ENCODE measurements at regions not wholly inside any gene's neighbourhood (a gene's known extent, or its start where the extent isn't known, plus 50 kb on each side); places are given as distances from the start of the nearest gene placed in this dataset.

GRCh38 chr11:121899520-121899919 is 216.5 kb downstream of the BLID start:
- DNase-seq, result no peak
- Mint-ChIP-seq H3K4me1 (peaks cover 16% of the 10 kb centered on the region), H3K27ac (no peak overlapping the region), H3K9me3 (ENCODE audit: insufficient read depth) (no peaks in the 10 kb centered on the region), H3K27me3 (peaks cover 10% of the 10 kb centered on the region), H3K4me3 (no peak overlapping the region)
- Histone ChIP-seq H3K4me3 (ENCODE audit: control extremely low read depth in 1 of 5, extremely low read depth in 1 of 5, insufficient read depth in 1 of 5, low read depth in 2 of 5, low read length in 4 of 5) (no peak overlapping the region), H3K27me3 (replicated peaks in 1 of 4; ENCODE audit: control extremely low read depth in 1 of 4, control insufficient read depth in 3 of 4, insufficient read depth in 4 of 4, low read length in 3 of 4) (no peaks in the 10 kb centered on the region), H3K79me2 (ENCODE audit: control insufficient read depth, insufficient read depth, low read length) (no peaks in the 10 kb centered on the region), H4K20me1 (ENCODE audit: control insufficient read depth, insufficient read depth, low read length, poor library complexity, severe bottlenecking) (no peaks in the 10 kb centered on the region), H2AFZ (ENCODE audit: insufficient read depth, low read depth, low read length, poor library complexity, severe bottlenecking) (no peak overlapping the region), H3K4me2 (replicated peaks; ENCODE audit: low read depth, low read length, poor library complexity, severe bottlenecking) (no peak overlapping the region), H3K27ac (ENCODE audit: low read length in 2 of 2) (no peak overlapping the region), H3K9me3 (ENCODE audit: control extremely low read depth in 1 of 3, control insufficient read depth in 2 of 3, insufficient read depth in 1 of 3, low read length in 2 of 3) (no peaks in the 10 kb centered on the region), H3K9ac (ENCODE audit: low read length) (no peak overlapping the region), H3K36me3 (replicated peaks in 1 of 2; ENCODE audit: control extremely low read depth in 1 of 2, control insufficient read depth in 1 of 2, extremely low read depth in 1 of 2, insufficient read depth in 2 of 2, low read length in 1 of 2) (no peaks in the 10 kb centered on the region), H3K4me1 (ENCODE audit: control insufficient read depth in 2 of 2, insufficient read depth in 2 of 2, low read length in 2 of 2) (peaks cover 5 to 11% of the 10 kb centered on the region in 2 donors)
- 88% methylated on average over 3 of the region's 4 CpGs for WGBS (ENCODE audit: insufficient coverage)
- ATAC-seq (ENCODE audit: low read depth), result no peak
- intact Hi-C loops (cut with micrococcal nuclease), result no loop called here
- POLR2A ChIA-PET, result no interaction called here
- TF ChIP-seq CTCF (IDR thresholded peaks at IDR 0.05), result no peak
- no peak for TF ChIP-seq EZH2 (IDR thresholded peaks at IDR 0.05; ENCODE audit: borderline replicate concordance, insufficient read depth, low read depth, low read length, poor library complexity, severe bottlenecking)
- CTCF ChIA-PET, result no interaction called here

GRCh38 chr11:121898903-121899302 is 217.1 kb downstream of the BLID start:
- no peaks in the 10 kb centered on the region for H3K9me3 ChIP-seq (ENCODE audit: control extremely low read depth in 1 of 3, control insufficient read depth in 2 of 3, insufficient read depth in 1 of 3, low read length in 2 of 3)
- no peak overlapping the region for H3K9ac ChIP-seq (ENCODE audit: low read length)
- WGBS (ENCODE audit: insufficient coverage), result 93% methylated on average over 5 of the region's 7 CpGs
- intact Hi-C loops (cut with micrococcal nuclease), result no loop called here
- no peaks in the 10 kb centered on the region for H3K79me2 ChIP-seq (ENCODE audit: control insufficient read depth, insufficient read depth, low read length)
- Mint-ChIP-seq H3K4me3 (no peak overlapping the region), H3K9me3 (ENCODE audit: insufficient read depth) (no peaks in the 10 kb centered on the region), H3K27me3 (peaks cover 10% of the 10 kb centered on the region), H3K27ac (no peak overlapping the region), H3K4me1 (peaks cover 10% of the 10 kb centered on the region)
- H4K20me1 ChIP-seq (ENCODE audit: control insufficient read depth, insufficient read depth, low read length, poor library complexity, severe bottlenecking), result no peaks in the 10 kb centered on the region
- H3K4me1 ChIP-seq (ENCODE audit: control insufficient read depth in 2 of 2, insufficient read depth in 2 of 2, low read length in 2 of 2), result peaks cover 3 to 5% of the 10 kb centered on the region in 2 donors
- ChIA-PET POLR2A (no interaction called here), CTCF (no interaction called here)
- no peak for DNase-seq
- no peaks in the 10 kb centered on the region for H3K36me3 ChIP-seq (replicated peaks in 1 of 2; ENCODE audit: control extremely low read depth in 1 of 2, control insufficient read depth in 1 of 2, extremely low read depth in 1 of 2, insufficient read depth in 2 of 2, low read length in 1 of 2)
- no peak overlapping the region for H3K4me3 ChIP-seq (ENCODE audit: control extremely low read depth in 1 of 5, extremely low read depth in 1 of 5, insufficient read depth in 1 of 5, low read depth in 2 of 5, low read length in 4 of 5)
- TF ChIP-seq CTCF (IDR thresholded peaks at IDR 0.05) (no peak), EZH2 (IDR thresholded peaks at IDR 0.05; ENCODE audit: borderline replicate concordance, insufficient read depth, low read depth, low read length, poor library complexity, severe bottlenecking) (no peak)
- H3K27me3 ChIP-seq (replicated peaks in 1 of 4; ENCODE audit: control extremely low read depth in 1 of 4, control insufficient read depth in 3 of 4, insufficient read depth in 4 of 4, low read length in 3 of 4), result no peaks in the 10 kb centered on the region
- no peak for ATAC-seq (ENCODE audit: low read depth)
- H3K4me2 ChIP-seq (replicated peaks; ENCODE audit: low read depth, low read length, poor library complexity, severe bottlenecking), result no peak overlapping the region
- H3K27ac ChIP-seq (ENCODE audit: low read length in 2 of 2), result no peak overlapping the region
- no peak overlapping the region for H2AFZ ChIP-seq (ENCODE audit: insufficient read depth, low read depth, low read length, poor library complexity, severe bottlenecking)
